SK-N-MC (cell line): ENCODE measurements at regions not wholly inside any gene's neighbourhood (a gene's known extent, or its start where the extent isn't known, plus 50 kb on each side); places are given as distances from the start of the nearest gene placed in this dataset.

ENCODE experiments used
- EZH2 ChIP-seq: fragments of 200-600 bp; sonication (generic); IDR thresholded peaks from one replicate; pipeline ENCODE4 v1.6.1; 2017; ENCODE audit warnings: antibody characterized with exemption
- FOXP2 ChIP-seq: optimal IDR thresholded peaks from 2 replicates; pipeline ENCODE3; 2011; ENCODE audit warnings: mild to moderate bottlenecking, moderate library complexity; ENCODE audit not compliant: insufficient read depth; ENCODE audit errors: extremely low read length, control extremely low read depth
- POLR2AphosphoS5 ChIP-seq: IDR thresholded peaks from 2 replicates; pipeline ENCODE4 v1.6.1; 2012; ENCODE audit warnings: mild to moderate bottlenecking, low read depth, low read length, borderline replicate concordance

DNA sequence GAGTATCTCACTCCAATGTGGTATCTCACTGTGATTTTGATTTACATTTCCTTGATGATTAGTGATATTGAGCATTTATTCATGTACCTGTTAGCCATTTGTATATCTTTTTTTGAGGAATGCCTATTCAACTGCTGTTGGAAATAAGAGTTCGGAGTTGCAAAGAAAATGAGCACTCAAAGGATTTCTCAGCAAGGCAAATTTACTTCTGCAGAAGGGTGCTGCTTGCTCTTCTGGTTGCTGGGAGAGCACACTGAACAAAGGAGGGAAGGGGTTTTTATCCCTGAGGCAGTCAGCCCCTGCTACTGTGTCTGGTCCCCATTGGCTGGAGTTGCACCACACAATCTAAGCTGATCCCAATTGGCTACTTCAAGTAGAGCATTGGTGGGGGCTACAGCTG lies 822.4 kb upstream of the ADGRB3 start:
- no peak for TF ChIP-seq EZH2
- TF ChIP-seq POLR2AphosphoS5: no peak
- no peak for TF ChIP-seq FOXP2
